ENCODE measurements at regions not wholly inside any gene's neighbourhood (a gene's known extent, or its start where the extent isn't known, plus 50 kb on each side); places are given as distances from the start of the nearest gene placed in this dataset.

- H3K4me1 ChIP-seq, result no peaks in the 10 kb centered on the region
- no peaks in the 10 kb centered on the region for H3K27me3 ChIP-seq
- no peak for TF ChIP-seq POLR2A (IDR thresholded peaks at IDR 0.05)
- TF ChIP-seq CTCF (IDR thresholded peaks at IDR 0.05), result no peak
- ATAC-seq, result no peak
- no peak overlapping the region for H3K4me3 ChIP-seq
- intact Hi-C loops (cut with DNase I), result no loop called here
- H3K36me3 ChIP-seq (replicated peaks in 1 of 2; ENCODE audit: insufficient read depth in 1 of 2, low read depth in 2 of 2), result no peaks in the 10 kb centered on the region
- no peaks in the 10 kb centered on the region for H3K9me3 ChIP-seq
- no peak for DNase-seq
- H3K27ac ChIP-seq, result no peak overlapping the region
Observed at GRCh38 chr12:88691811-88692210, 111.5 kb upstream of the KITLG start.

- Histone ChIP-seq H3K27me3 (no peaks in the 10 kb centered on the region), H3K27ac (no peak overlapping the region), H3K4me1 (no peaks in the 10 kb centered on the region), H3K4me3 (no peak overlapping the region), H3K9me3 (no peaks in the 10 kb centered on the region), H3K36me3 (replicated peaks in 1 of 2; ENCODE audit: insufficient read depth in 1 of 2, low read depth in 2 of 2) (no peaks in the 10 kb centered on the region)
- intact Hi-C loops (cut with DNase I), result no loop called here
- TF ChIP-seq POLR2A (IDR thresholded peaks at IDR 0.05), result no peak
- TF ChIP-seq CTCF (IDR thresholded peaks at IDR 0.05), result no peak
- ATAC-seq (no peak), DNase-seq (no peak)
- WGBS, 2 donors, result 97 to 100% methylated on average over 2 of the region's 2 CpGs
Observed at GRCh38 chr12:88684610-88685009, 104.3 kb upstream of the KITLG start.

- H3K27me3 ChIP-seq, result no peaks in the 10 kb centered on the region
- no peaks in the 10 kb centered on the region for H3K36me3 ChIP-seq (replicated peaks in 1 of 2; ENCODE audit: insufficient read depth in 1 of 2, low read depth in 2 of 2)
- WGBS, 2 donors, result 91 to 97% methylated on average over 2 of the region's 2 CpGs
- DNase-seq, result no peak
- H3K9me3 ChIP-seq, result no peaks in the 10 kb centered on the region
- no peak overlapping the region for H3K4me3 ChIP-seq
- H3K27ac ChIP-seq, result no peak overlapping the region
- intact Hi-C loops (cut with DNase I), result no loop called here
- no peak for TF ChIP-seq POLR2A (IDR thresholded peaks at IDR 0.05)
- TF ChIP-seq CTCF (IDR thresholded peaks at IDR 0.05), result no peak
- no peaks in the 10 kb centered on the region for H3K4me1 ChIP-seq
- ATAC-seq, result no peak
Observed at GRCh38 chr12:88684170-88684569, 103.9 kb upstream of the KITLG start.

- H3K4me3 ChIP-seq, result no peak overlapping the region
- DNase-seq, result no peak
- H3K27ac ChIP-seq, result no peak overlapping the region
- intact Hi-C loops (cut with DNase I), result no loop called here
- WGBS, 2 donors, result 79 to 86% methylated on average over 1 of the region's 1 CpG
- H3K4me1 ChIP-seq, result no peaks in the 10 kb centered on the region
- H3K27me3 ChIP-seq, result no peaks in the 10 kb centered on the region
- TF ChIP-seq POLR2A (IDR thresholded peaks at IDR 0.05) (no peak), CTCF (IDR thresholded peaks at IDR 0.05) (no peak)
- no peak for ATAC-seq
- no peaks in the 10 kb centered on the region for H3K9me3 ChIP-seq
- no peaks in the 10 kb centered on the region for H3K36me3 ChIP-seq (replicated peaks in 1 of 2; ENCODE audit: insufficient read depth in 1 of 2, low read depth in 2 of 2)
Observed at GRCh38 chr12:88683628-88684027, 103.4 kb upstream of the KITLG start.

- H3K27me3 ChIP-seq, result no peaks in the 10 kb centered on the region
- intact Hi-C loops (cut with DNase I), result no loop called here
- H3K9me3 ChIP-seq, result no peaks in the 10 kb centered on the region
- no peak for TF ChIP-seq CTCF (IDR thresholded peaks at IDR 0.05)
- no peak for TF ChIP-seq POLR2A (IDR thresholded peaks at IDR 0.05)
- no peaks in the 10 kb centered on the region for H3K36me3 ChIP-seq (replicated peaks in 1 of 2; ENCODE audit: insufficient read depth in 1 of 2, low read depth in 2 of 2)
- 89% methylated on average over 1 of the region's 1 CpG; no CpG with 5 or more reads in 1 of the 2 donors for WGBS, 2 donors
- H3K27ac ChIP-seq, result no peak overlapping the region
- no peak for DNase-seq
- ATAC-seq, result no peak
- no peak overlapping the region for H3K4me3 ChIP-seq
- no peaks in the 10 kb centered on the region for H3K4me1 ChIP-seq
Observed at GRCh38 chr12:88681271-88681670, 101.0 kb upstream of the KITLG start.
